K562 (cell line): ENCODE measurements at regions not wholly inside any gene's neighbourhood (a gene's known extent, or its start where the extent isn't known, plus 50 kb on each side); places are given as distances from the start of the nearest gene placed in this dataset.
A peak's percentile ranks its signal among the peaks of the same experiment; 100 is the strongest.
"Not testable (repeated sequence)": the region's sequence is repeated elsewhere in the genome, so short reads cannot be mapped to it uniquely, and the experiment has no call there.

Source experiments
- ATAC-seq: fragments of 200-7000 bp; cut with Tn5 transposase; 3 replicates; pipeline ENCODE4 v1.9.1; 2020; ENCODE audit warnings: moderate library complexity
- BruUV-seq: library from RNA; stranded (reverse); fragments of 400-500 nt; replicated peaks from 2 replicates; lab custom pipeline; 2021; lab: Mats Ljungman, UMichigan
- CTCF ChIA-PET: fragments of 300-600 bp; formaldehyde crosslinking; extraction: SDS; loops from one replicate; lab custom pipeline; 2021; ENCODE audit warnings: low intra/inter-chr PET ratio; lab: Yijun Ruan, JAX
- POLR2A ChIA-PET: fragments of 300-600, 350-650 bp; sonication (Branson Sonifier 250); formaldehyde crosslinking; extraction: SDS; loops from one replicate; lab custom pipeline; 2021; ENCODE audit warnings: antibody characterized with exemption, inconsistent platforms; lab: Yijun Ruan, JAX
- DNase-seq, 4 experiments: peaks; one replicate each; pipeline versions ENCODE4 v3.0.0 to v3.0.0-alpha.2; 2011 to 2018; ENCODE audit warnings: low spot score in 3 of 4, mixed read lengths in 3 of 4; ENCODE audit errors: extremely low read depth in 1 of 4
- FAIRE-seq: peaks from 2 replicates; lab custom pipeline; 2011; peaks lifted over from hg19 to GRCh38; lab: Jason Lieb, UNC
- H2AFZ ChIP-seq: 2 replicates; pipeline ENCODE4 v1.6.0; 2011; ENCODE audit warnings: low read depth, low read length, control low read depth, inconsistent platforms
- H3K27ac ChIP-seq: fragments of 200-600 bp; 3 replicates; pipeline ENCODE4 v1.8.0; 2011; ENCODE audit warnings: low read depth, mild to moderate bottlenecking, control low read depth, inconsistent platforms, low read length, moderate library complexity, mixed read lengths; ENCODE audit errors: extremely low read depth
- H3K27me3 ChIP-seq, 2 experiments: fragments of 300-600 bp in 1 of 2; 2 replicates in 1 of 2; 3 replicates in 1 of 2; pipeline versions ENCODE4 v1.6.0 to v1.8.0; 2011; ENCODE audit warnings: inconsistent platforms in 2 of 2, low read length in 2 of 2, mild to moderate bottlenecking in 1 of 2, mixed read lengths in 1 of 2, moderate library complexity in 1 of 2; ENCODE audit not compliant: control insufficient read depth in 2 of 2, insufficient read depth in 2 of 2
- H3K36me3 ChIP-seq: fragments of 300-600 bp; 3 replicates; pipeline ENCODE4 v1.8.0; 2011; ENCODE audit warnings: mild to moderate bottlenecking, low read length, inconsistent platforms; ENCODE audit not compliant: control insufficient read depth, insufficient read depth
- H3K4me1 ChIP-seq, 2 experiments: fragments of 200-600 bp in 1 of 2; replicated peaks in 1 of 2; 2 replicates in 1 of 2; 3 replicates in 1 of 2; pipeline versions ENCODE4 v1.5.1 to v1.8.0; 2011; ENCODE audit warnings: inconsistent platforms in 2 of 2, low read length in 2 of 2, mild to moderate bottlenecking in 1 of 2, mixed read lengths in 1 of 2, moderate library complexity in 1 of 2; ENCODE audit not compliant: control insufficient read depth in 2 of 2, insufficient read depth in 2 of 2
- H3K4me2 ChIP-seq: 2 replicates; pipeline ENCODE4 v1.6.1; 2011; ENCODE audit warnings: low read length, control low read depth, inconsistent platforms, mixed read lengths; ENCODE audit not compliant: insufficient read depth
- H3K4me3 ChIP-seq: fragments of 200-600 bp; sonication (generic), shearing (Covaris generic); 2 replicates; pipeline ENCODE4 v1.5.1; 2016; ENCODE audit warnings: control low read depth, inconsistent platforms
- H3K79me2 ChIP-seq: fragments of 200-600 bp; 3 replicates; pipeline ENCODE4 v1.8.0; 2011; ENCODE audit warnings: low read length, inconsistent platforms; ENCODE audit not compliant: control insufficient read depth, insufficient read depth
- H3K9ac ChIP-seq, 2 experiments: 2 replicates each; pipeline versions ENCODE4 v1.6.0 to v1.6.1; 2011; ENCODE audit warnings: low read depth in 2 of 2, low read length in 2 of 2, control low read depth in 1 of 2, inconsistent platforms in 1 of 2, mild to moderate bottlenecking in 1 of 2, mixed read lengths in 1 of 2; ENCODE audit not compliant: insufficient read depth in 1 of 2
- H3K9me1 ChIP-seq: one replicate; pipeline ENCODE4 v1.6.0; 2011; ENCODE audit warnings: inconsistent platforms, mild to moderate bottlenecking, low read length, moderate library complexity; ENCODE audit not compliant: control insufficient read depth, insufficient read depth
- H3K9me3 ChIP-seq: replicated peaks from 2 replicates; pipeline ENCODE4 v1.5.1; 2011; ENCODE audit warnings: low read depth, low read length, inconsistent platforms; ENCODE audit not compliant: control insufficient read depth, insufficient read depth
- H4K20me1 ChIP-seq: replicated peaks from 2 replicates; pipeline ENCODE4 v1.6.1; 2011; ENCODE audit warnings: low read length, inconsistent platforms, mixed read lengths; ENCODE audit not compliant: control insufficient read depth, insufficient read depth
- CEBPB ChIP-seq: fragments of 450-650 bp; IDR thresholded peaks from 2 replicates; pipeline ENCODE4 v1.6.1; 2016; ENCODE audit warnings: missing genetic modification characterization, missing compliant biosample characterization
- CEBPG ChIP-seq, 3 experiments: fragments of 200-800 bp in 1 of 3; sonication (Bioruptor generic) in 1 of 3; sonication (generic) in 1 of 3; formaldehyde crosslinking in 1 of 3; IDR thresholded peaks in 2 of 3; conservative IDR thresholded peaks in 1 of 3; 2 replicates each; pipeline versions ENCODE4 v1.6.1 to v1.8.0; 2016 to 2022; ENCODE audit warnings: missing compliant biosample characterization in 2 of 3, missing genetic modification characterization in 2 of 3, mild to moderate bottlenecking in 1 of 3, missing genetic modification reagents in 1 of 3
- FOSL1 ChIP-seq: fragments of 200-800 bp; sonication (Bioruptor generic); conservative IDR thresholded peaks from 2 replicates; pipeline ENCODE4 v1.6.1; 2016; ENCODE audit warnings: missing genetic modification characterization, missing compliant biosample characterization
- MEIS2 ChIP-seq: fragments of 450-650 bp; IDR thresholded peaks from 2 replicates; pipeline ENCODE4 v1.6.1; 2014; ENCODE audit warnings: mild to moderate bottlenecking; ENCODE audit not compliant: partially characterized antibody
- NFIC ChIP-seq: fragments of 450-650 bp; IDR thresholded peaks from 2 replicates; pipeline ENCODE4 v1.6.1; 2017; ENCODE audit warnings: mild to moderate bottlenecking, inconsistent platforms
- SMARCA4 ChIP-seq: fragments of 450-650 bp; IDR thresholded peaks from 2 replicates; pipeline ENCODE4 v1.6.1; 2016
- TEAD4 ChIP-seq, 2 experiments: sonication (generic) in 1 of 2; formaldehyde crosslinking in 1 of 2; IDR thresholded peaks; 2 replicates each; pipeline versions ENCODE4 v1.6.1 to v1.8.0; 2012 to 2022; ENCODE audit warnings: borderline replicate concordance in 1 of 2, inconsistent platforms in 1 of 2, low read length in 1 of 2, mild to moderate bottlenecking in 1 of 2, missing genetic modification reagents in 1 of 2
- ZNF311 ChIP-seq: fragments of 250-450 bp; sonication (Bioruptor Pico); IDR thresholded peaks from 2 replicates; pipeline ENCODE4 v1.4.0; 2020; ENCODE audit warnings: mild to moderate bottlenecking, moderate library complexity
- ZNF324 ChIP-seq: fragments of 250-450 bp; sonication (Bioruptor Pico); IDR thresholded peaks from 2 replicates; pipeline ENCODE4 v1.4.0; 2020; ENCODE audit warnings: mild to moderate bottlenecking
- WGBS: fragments of 100-300 bp; shearing (Covaris generic); methylation state at CpG from one replicate; pipeline ENCODE4 v1.1.6; 2016; ENCODE audit warnings: low coverage, mixed read lengths; ENCODE audit not compliant: insufficient coverage; ENCODE audit errors: missing lambda C conversion rate; 5-methylcytosine and 5-hydroxymethylcytosine counted together
- in situ Hi-C: fragments of 300-500 bp; cut with MboI; formaldehyde crosslinking; loops from 4 replicates; pipeline ENCODE4 v1.15.0; 2018; ENCODE audit warnings: inconsistent platforms, mixed read lengths
- intact Hi-C: fragments of 100-400 bp; cut with micrococcal nuclease; formaldehyde crosslinking; loops from 2 replicates; pipeline ENCODE4 v1.14.2; 2022

GRCh38 chr12:116376354-116377193 is 99.1 kb upstream of the MED13L start:
- TF ChIP-seq FOSL1 (peak; percentile 74), CEBPG (CRISPR knock-in tag; IDR thresholded peaks at IDR 0.05) (no peak), CEBPG (tag; conservative IDR thresholded peaks at IDR 0.05 in 1 of 2, IDR thresholded peaks at IDR 0.05 in 1 of 2) (peak in 1 of 2 experiments; percentile 13; a peak in 1 of 4 replicates), ZNF324 (CRISPR knock-in tag) (no peak), TEAD4 (IDR thresholded peaks at IDR 0.05; ENCODE audit: low read length) (no peak), TEAD4 (CRISPR knock-in tag; IDR thresholded peaks at IDR 0.05; ENCODE audit: borderline replicate concordance) (no peak), SMARCA4 (no peak), ZNF311 (CRISPR knock-in tag) (no peak), MEIS2 (peak; percentile 45), NFIC (peak; percentile 76), CEBPB (tag) (peak; percentile 66)
- FAIRE-seq (no peak), DNase-seq (no peak), ATAC-seq (no peak)
- no peak overlapping the region; the same call in 1 of the 2 replicates for H3K4me2 ChIP-seq
- no peaks in the 10 kb centered on the region for H3K27me3 ChIP-seq
- H3K4me3 ChIP-seq = no peak overlapping the region
- ChIA-PET POLR2A (interaction anchor here (0.6 to 0.9 kb wide), 3 partner anchors 11 to 61 kb away, joined by 3 to 5 read pairs (median 3); no protein-coding TSS in a partner anchor), CTCF (no interaction called here)
- H3K4me1 ChIP-seq = peaks cover 10 to 29% of the 10 kb centered on the region in 2 experiments; a peak in 4 of 5 replicates
- H4K20me1 ChIP-seq = no peaks in the 10 kb centered on the region
- H2AFZ ChIP-seq = peak overlapping the region; percentile 73
- no peaks in the 10 kb centered on the region for H3K79me2 ChIP-seq
- H3K27ac ChIP-seq = peak overlapping the region; percentile 23; the same call in 1 of the 3 replicates
- in situ Hi-C loops = no loop called here
- intact Hi-C loops = no loop called here
- H3K9me3 ChIP-seq = no peaks in the 10 kb centered on the region; the same call in 1 of the 2 replicates
- no peaks in the 10 kb centered on the region for H3K9me1 ChIP-seq
- H3K9ac ChIP-seq = no peak overlapping the region
- BruUV-seq = no TSS peak
- WGBS = 35% methylated on average over 11 of the region's 11 CpGs
- no peaks in the 10 kb centered on the region; the same call in 2 of the 3 replicates for H3K36me3 ChIP-seq

- DNase-seq, H3K36me3 ChIP-seq, ATAC-seq, H3K9ac ChIP-seq, BruUV-seq, H3K27ac ChIP-seq, in situ Hi-C loops, H3K9me1 ChIP-seq, H3K9me3 ChIP-seq, CTCF ChIA-PET, H4K20me1 ChIP-seq, H3K27me3 ChIP-seq, H3K79me2 ChIP-seq, H3K4me3 ChIP-seq, H2AFZ ChIP-seq, intact Hi-C loops, FAIRE-seq, H3K4me2 ChIP-seq: not testable (repeated sequence)
- POLR2A ChIA-PET = interaction anchor here (0.9 to 1.7 kb wide), 2 partner anchors 18 to 30 kb away, joined by 3 read pairs; no protein-coding TSS in a partner anchor
- 63% methylated on average over 6 of the region's 6 CpGs for WGBS
- peaks cover 15 to 34% of the 10 kb centered on the region in 2 experiments; a peak in 4 of 5 replicates for H3K4me1 ChIP-seq
Measured at GRCh38 chr12:116377194-116377571, 99.7 kb upstream of the MED13L start.
